K562 (cell line): ENCODE measurements at regions not wholly inside any gene's neighbourhood (a gene's known extent, or its start where the extent isn't known, plus 50 kb on each side); places are given as distances from the start of the nearest gene placed in this dataset.

Experiments used
- ATAC-seq: fragments of 200-7000 bp; cut with Tn5 transposase; 3 replicates; pipeline ENCODE4 v1.9.1; 2020; ENCODE audit warnings: moderate library complexity
- BruUV-seq: library from RNA; stranded (reverse); fragments of 400-500 nt; replicated peaks from 2 replicates; lab custom pipeline; 2021; lab: Mats Ljungman, UMichigan
- CTCF ChIA-PET: fragments of 300-600 bp; formaldehyde crosslinking; extraction: SDS; loops from one replicate; lab custom pipeline; 2021; ENCODE audit warnings: low intra/inter-chr PET ratio; lab: Yijun Ruan, JAX
- POLR2A ChIA-PET: fragments of 300-600, 350-650 bp; sonication (Branson Sonifier 250); formaldehyde crosslinking; extraction: SDS; loops from one replicate; lab custom pipeline; 2021; ENCODE audit warnings: antibody characterized with exemption, inconsistent platforms; lab: Yijun Ruan, JAX
- DNase-seq, 4 experiments: peaks; one replicate each; pipeline versions ENCODE4 v3.0.0 to v3.0.0-alpha.2; 2011 to 2018; ENCODE audit warnings: low spot score in 3 of 4, mixed read lengths in 3 of 4; ENCODE audit errors: extremely low read depth in 1 of 4
- FAIRE-seq: peaks from 2 replicates; lab custom pipeline; 2011; peaks lifted over from hg19 to GRCh38; lab: Jason Lieb, UNC
- H2AFZ ChIP-seq: 2 replicates; pipeline ENCODE4 v1.6.0; 2011; ENCODE audit warnings: low read depth, low read length, control low read depth, inconsistent platforms
- H3K27ac ChIP-seq: fragments of 200-600 bp; 3 replicates; pipeline ENCODE4 v1.8.0; 2011; ENCODE audit warnings: low read depth, mild to moderate bottlenecking, control low read depth, inconsistent platforms, low read length, moderate library complexity, mixed read lengths; ENCODE audit errors: extremely low read depth
- H3K27me3 ChIP-seq, 2 experiments: fragments of 300-600 bp in 1 of 2; 2 replicates in 1 of 2; 3 replicates in 1 of 2; pipeline versions ENCODE4 v1.6.0 to v1.8.0; 2011; ENCODE audit warnings: inconsistent platforms in 2 of 2, low read length in 2 of 2, mild to moderate bottlenecking in 1 of 2, mixed read lengths in 1 of 2, moderate library complexity in 1 of 2; ENCODE audit not compliant: control insufficient read depth in 2 of 2, insufficient read depth in 2 of 2
- H3K36me3 ChIP-seq: fragments of 300-600 bp; 3 replicates; pipeline ENCODE4 v1.8.0; 2011; ENCODE audit warnings: mild to moderate bottlenecking, low read length, inconsistent platforms; ENCODE audit not compliant: control insufficient read depth, insufficient read depth
- H3K4me1 ChIP-seq, 2 experiments: fragments of 200-600 bp in 1 of 2; replicated peaks in 1 of 2; 2 replicates in 1 of 2; 3 replicates in 1 of 2; pipeline versions ENCODE4 v1.5.1 to v1.8.0; 2011; ENCODE audit warnings: inconsistent platforms in 2 of 2, low read length in 2 of 2, mild to moderate bottlenecking in 1 of 2, mixed read lengths in 1 of 2, moderate library complexity in 1 of 2; ENCODE audit not compliant: control insufficient read depth in 2 of 2, insufficient read depth in 2 of 2
- H3K4me2 ChIP-seq: 2 replicates; pipeline ENCODE4 v1.6.1; 2011; ENCODE audit warnings: low read length, control low read depth, inconsistent platforms, mixed read lengths; ENCODE audit not compliant: insufficient read depth
- H3K4me3 ChIP-seq: fragments of 200-600 bp; sonication (generic), shearing (Covaris generic); 2 replicates; pipeline ENCODE4 v1.5.1; 2016; ENCODE audit warnings: control low read depth, inconsistent platforms
- H3K79me2 ChIP-seq: fragments of 200-600 bp; 3 replicates; pipeline ENCODE4 v1.8.0; 2011; ENCODE audit warnings: low read length, inconsistent platforms; ENCODE audit not compliant: control insufficient read depth, insufficient read depth
- H3K9ac ChIP-seq, 2 experiments: 2 replicates each; pipeline versions ENCODE4 v1.6.0 to v1.6.1; 2011; ENCODE audit warnings: low read depth in 2 of 2, low read length in 2 of 2, control low read depth in 1 of 2, inconsistent platforms in 1 of 2, mild to moderate bottlenecking in 1 of 2, mixed read lengths in 1 of 2; ENCODE audit not compliant: insufficient read depth in 1 of 2
- H3K9me1 ChIP-seq: one replicate; pipeline ENCODE4 v1.6.0; 2011; ENCODE audit warnings: inconsistent platforms, mild to moderate bottlenecking, low read length, moderate library complexity; ENCODE audit not compliant: control insufficient read depth, insufficient read depth
- H3K9me3 ChIP-seq: replicated peaks from 2 replicates; pipeline ENCODE4 v1.5.1; 2011; ENCODE audit warnings: low read depth, low read length, inconsistent platforms; ENCODE audit not compliant: control insufficient read depth, insufficient read depth
- H4K20me1 ChIP-seq: replicated peaks from 2 replicates; pipeline ENCODE4 v1.6.1; 2011; ENCODE audit warnings: low read length, inconsistent platforms, mixed read lengths; ENCODE audit not compliant: control insufficient read depth, insufficient read depth
- DNMT1 ChIP-seq: fragments of 450-650 bp; IDR thresholded peaks from 2 replicates; pipeline ENCODE4 v1.6.1; 2016; ENCODE audit warnings: antibody characterized with exemption, mild to moderate bottlenecking
- MAFK ChIP-seq: IDR thresholded peaks from 2 replicates; pipeline ENCODE4 v1.6.1; 2011; ENCODE audit warnings: low read length, improper control_type of control experiment
- MCM7 ChIP-seq, 2 experiments: fragments of 450-650 bp; IDR thresholded peaks; 2 replicates each; pipeline ENCODE4 v1.6.1; 2016 to 2018
- NONO ChIP-seq, 2 experiments: fragments of 200-400 bp in 1 of 2; fragments of 450-650 bp in 1 of 2; formaldehyde crosslinking in 1 of 2; IDR thresholded peaks; 2 replicates each; pipeline ENCODE4 v1.6.1; 2017; ENCODE audit warnings: low read depth in 2 of 2, mild to moderate bottlenecking in 2 of 2, moderate library complexity in 2 of 2, low read length in 1 of 2
- RAD51 ChIP-seq: fragments of 450-650 bp; IDR thresholded peaks from 2 replicates; pipeline ENCODE4 v1.7.1; 2016; ENCODE audit warnings: low read depth, mild to moderate bottlenecking, borderline replicate concordance
- RBM17 ChIP-seq: fragments of 200-400 bp; formaldehyde crosslinking; IDR thresholded peaks from 2 replicates; pipeline ENCODE4 v1.6.1; 2017; ENCODE audit warnings: low read depth, mild to moderate bottlenecking, low read length, borderline replicate concordance
- RCOR1 ChIP-seq, 2 experiments: IDR thresholded peaks; 2 replicates each; pipeline ENCODE4 v1.6.1; 2012; ENCODE audit warnings: low read depth in 2 of 2, low read length in 2 of 2, borderline replicate concordance in 1 of 2, improper control_type of control experiment in 1 of 2
- RFX1 ChIP-seq: fragments of 450-650 bp; IDR thresholded peaks from 2 replicates; pipeline ENCODE4 v1.6.1; 2016; ENCODE audit warnings: mild to moderate bottlenecking, moderate library complexity
- TRIM24 ChIP-seq, 2 experiments: fragments of 450-650 bp; IDR thresholded peaks; 2 replicates each; pipeline ENCODE4 v1.6.1; 2016
- ZSCAN29 ChIP-seq: fragments of 450-650 bp; IDR thresholded peaks from 2 replicates; pipeline ENCODE4 v1.6.1; 2017
- WGBS: fragments of 100-300 bp; shearing (Covaris generic); methylation state at CpG from one replicate; pipeline ENCODE4 v1.1.6; 2016; ENCODE audit warnings: low coverage, mixed read lengths; ENCODE audit not compliant: insufficient coverage; ENCODE audit errors: missing lambda C conversion rate; 5-methylcytosine and 5-hydroxymethylcytosine counted together
- in situ Hi-C: fragments of 300-500 bp; cut with MboI; formaldehyde crosslinking; loops from 4 replicates; pipeline ENCODE4 v1.15.0; 2018; ENCODE audit warnings: inconsistent platforms, mixed read lengths
- intact Hi-C: fragments of 100-400 bp; cut with micrococcal nuclease; formaldehyde crosslinking; loops from 2 replicates; pipeline ENCODE4 v1.14.2; 2022
- TF ChIP-seq, protein P1 (sequence below): sonication (generic); formaldehyde crosslinking; IDR thresholded peaks from 2 replicates; pipeline ENCODE4 v1.8.0; 2022; ENCODE audit warnings: missing genetic modification reagents, mild to moderate bottlenecking, borderline replicate concordance
- TF ChIP-seq, protein P2 (sequence below): fragments of 250-450 bp; sonication (Bioruptor Pico); IDR thresholded peaks from 2 replicates; pipeline ENCODE4 v1.4.0; 2020; ENCODE audit warnings: mild to moderate bottlenecking, moderate library complexity

DNA sequence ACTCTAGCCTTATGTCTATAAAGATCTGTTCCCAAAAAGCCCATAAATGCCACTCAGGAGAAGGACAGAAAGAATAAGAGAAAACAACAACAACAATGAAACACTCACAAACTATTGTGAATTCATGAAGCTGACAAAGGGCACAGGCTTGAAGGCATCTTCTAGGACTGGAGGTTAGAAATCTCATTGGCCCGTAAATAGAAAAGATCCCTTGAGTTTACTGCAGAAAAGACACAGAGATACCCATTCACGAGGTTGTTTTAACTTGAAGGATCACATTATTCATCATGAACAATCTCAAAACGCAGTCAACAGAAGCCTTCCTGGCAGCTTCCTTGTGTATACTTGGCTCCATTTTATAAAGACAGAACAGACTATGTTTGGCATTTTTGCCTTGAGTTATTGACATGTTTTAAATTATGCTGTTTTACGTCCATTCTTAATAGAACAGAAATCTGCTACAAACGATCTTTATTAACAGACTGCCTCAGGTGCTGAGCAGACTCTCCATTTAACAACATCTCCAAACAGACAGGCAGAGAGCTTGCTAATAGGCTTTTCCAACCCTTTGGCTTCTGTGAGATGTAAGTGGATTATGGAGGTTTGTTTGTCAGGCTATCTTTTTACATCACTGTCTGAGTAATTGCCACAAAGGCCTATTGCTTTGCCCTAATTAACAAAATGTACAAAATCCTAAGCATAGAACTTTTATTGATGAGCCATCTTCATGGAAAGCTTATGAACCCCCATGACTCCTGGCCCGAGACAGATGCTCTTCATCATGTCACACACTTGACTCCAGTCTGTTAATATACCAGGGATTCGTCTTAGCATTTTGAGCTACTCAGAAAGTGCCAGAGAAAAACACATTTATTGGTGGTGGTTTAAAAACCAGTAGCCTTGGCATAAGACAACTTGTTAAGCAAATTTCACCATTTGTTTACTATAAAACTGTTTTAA lies 735.3 kb upstream of the ZNF608 start:
- Histone ChIP-seq H4K20me1 (no peaks in the 10 kb centered on the region), H3K4me1 (no peaks in the 10 kb centered on the region), H3K27me3 (no peaks in the 10 kb centered on the region), H3K9me1 (no peaks in the 10 kb centered on the region), H2AFZ (no peak overlapping the region), H3K9me3 (no peaks in the 10 kb centered on the region; the same call in 1 of the 2 replicates), H3K27ac (no peak overlapping the region), H3K4me3 (no peak overlapping the region), H3K36me3 (no peaks in the 10 kb centered on the region), H3K79me2 (no peaks in the 10 kb centered on the region), H3K9ac (no peak overlapping the region), H3K4me2 (no peak overlapping the region)
- 1% methylated on average over 7 of the region's 7 CpGs for WGBS
- BruUV-seq, result no TSS peak
- TF ChIP-seq MCM7 (IDR thresholded peaks at IDR 0.05), result no peak
- TF ChIP-seq RBM17, result no peak
- no peak for TF ChIP-seq DNMT1
- no peak for TF ChIP-seq TRIM24 (IDR thresholded peaks at IDR 0.05)
- TF ChIP-seq ZSCAN29, result no peak
- TF ChIP-seq MAFK, result no peak
- in situ Hi-C loops (no loop called here), intact Hi-C loops (no loop called here)
- ChIA-PET CTCF (no interaction called here), POLR2A (no interaction called here)
- no peak for DNase-seq
- ATAC-seq, result no peak
- FAIRE-seq, result no peak

DNA sequence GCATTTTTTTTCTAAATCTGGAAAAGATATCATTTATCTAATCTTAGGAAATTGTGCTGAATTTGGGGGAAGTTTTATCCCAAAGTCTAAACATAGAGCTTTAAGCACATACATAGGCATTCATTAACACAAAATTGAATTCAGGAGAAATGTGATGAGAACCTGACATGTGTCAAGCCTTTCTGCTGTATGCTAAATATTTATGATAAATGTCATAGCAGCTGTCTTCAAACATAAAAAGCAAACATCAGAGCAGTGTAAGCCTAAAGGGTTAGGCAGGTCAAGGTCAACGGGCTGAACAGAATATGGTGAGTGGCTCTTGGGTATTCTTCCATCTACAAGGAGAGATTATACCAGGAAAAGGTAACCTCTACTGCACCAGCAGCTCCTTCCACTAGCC lies 737.2 kb upstream of the ZNF608 start:
- H2AFZ ChIP-seq, result no peak overlapping the region
- 7% methylated on average over 1 of the region's 1 CpG for WGBS
- H3K36me3 ChIP-seq, result no peaks in the 10 kb centered on the region
- no peaks in the 10 kb centered on the region for H3K9me1 ChIP-seq
- H3K9me3 ChIP-seq, result no peaks in the 10 kb centered on the region; the same call in 1 of the 2 replicates
- no peak for DNase-seq
- no peaks in the 10 kb centered on the region for H4K20me1 ChIP-seq
- H3K27ac ChIP-seq, result no peak overlapping the region
- ChIA-PET CTCF (no interaction called here), POLR2A (no interaction called here)
- no peaks in the 10 kb centered on the region for H3K4me1 ChIP-seq
- H3K27me3 ChIP-seq, result no peaks in the 10 kb centered on the region
- no peak for ATAC-seq
- intact Hi-C loops (no loop called here), in situ Hi-C loops (no loop called here)
- H3K4me2 ChIP-seq, result no peak overlapping the region
- no TSS peak for BruUV-seq
- no peak overlapping the region for H3K4me3 ChIP-seq
- H3K79me2 ChIP-seq, result no peaks in the 10 kb centered on the region
- H3K9ac ChIP-seq, result no peak overlapping the region
- FAIRE-seq, result no peak
- TF ChIP-seq NONO (IDR thresholded peaks at IDR 0.05; ENCODE audit: low read depth in 2 of 2, low read length in 1 of 2) (no peak), RFX1 (no peak), RCOR1 (IDR thresholded peaks at IDR 0.05; ENCODE audit: borderline replicate concordance in 1 of 2, low read depth in 2 of 2, low read length in 2 of 2) (no peak), RAD51 (no peak)
- TF ChIP-seq, protein P1, sequence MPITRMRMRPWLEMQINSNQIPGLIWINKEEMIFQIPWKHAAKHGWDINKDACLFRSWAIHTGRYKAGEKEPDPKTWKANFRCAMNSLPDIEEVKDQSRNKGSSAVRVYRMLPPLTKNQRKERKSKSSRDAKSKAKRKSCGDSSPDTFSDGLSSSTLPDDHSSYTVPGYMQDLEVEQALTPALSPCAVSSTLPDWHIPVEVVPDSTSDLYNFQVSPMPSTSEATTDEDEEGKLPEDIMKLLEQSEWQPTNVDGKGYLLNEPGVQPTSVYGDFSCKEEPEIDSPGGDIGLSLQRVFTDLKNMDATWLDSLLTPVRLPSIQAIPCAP (CRISPR knock-in tag), result no peak
- TF ChIP-seq, protein P2, sequence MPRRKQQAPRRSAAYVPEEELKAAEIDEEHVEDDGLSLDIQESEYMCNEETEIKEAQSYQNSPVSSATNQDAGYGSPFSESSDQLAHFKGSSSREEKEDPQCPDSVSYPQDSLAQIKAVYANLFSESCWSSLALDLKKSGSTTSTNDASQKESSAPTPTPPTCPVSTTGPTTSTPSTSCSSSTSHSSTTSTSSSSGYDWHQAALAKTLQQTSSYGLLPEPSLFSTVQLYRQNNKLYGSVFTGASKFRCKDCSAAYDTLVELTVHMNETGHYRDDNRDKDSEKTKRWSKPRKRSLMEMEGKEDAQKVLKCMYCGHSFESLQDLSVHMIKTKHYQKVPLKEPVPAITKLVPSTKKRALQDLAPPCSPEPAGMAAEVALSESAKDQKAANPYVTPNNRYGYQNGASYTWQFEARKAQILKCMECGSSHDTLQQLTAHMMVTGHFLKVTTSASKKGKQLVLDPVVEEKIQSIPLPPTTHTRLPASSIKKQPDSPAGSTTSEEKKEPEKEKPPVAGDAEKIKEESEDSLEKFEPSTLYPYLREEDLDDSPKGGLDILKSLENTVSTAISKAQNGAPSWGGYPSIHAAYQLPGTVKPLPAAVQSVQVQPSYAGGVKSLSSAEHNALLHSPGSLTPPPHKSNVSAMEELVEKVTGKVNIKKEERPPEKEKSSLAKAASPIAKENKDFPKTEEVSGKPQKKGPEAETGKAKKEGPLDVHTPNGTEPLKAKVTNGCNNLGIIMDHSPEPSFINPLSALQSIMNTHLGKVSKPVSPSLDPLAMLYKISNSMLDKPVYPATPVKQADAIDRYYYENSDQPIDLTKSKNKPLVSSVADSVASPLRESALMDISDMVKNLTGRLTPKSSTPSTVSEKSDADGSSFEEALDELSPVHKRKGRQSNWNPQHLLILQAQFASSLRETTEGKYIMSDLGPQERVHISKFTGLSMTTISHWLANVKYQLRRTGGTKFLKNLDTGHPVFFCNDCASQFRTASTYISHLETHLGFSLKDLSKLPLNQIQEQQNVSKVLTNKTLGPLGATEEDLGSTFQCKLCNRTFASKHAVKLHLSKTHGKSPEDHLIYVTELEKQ (CRISPR knock-in tag), result no peak
